ENCODE measurements at regions not wholly inside any gene's neighbourhood (a gene's known extent, or its start where the extent isn't known, plus 50 kb on each side); places are given as distances from the start of the nearest gene placed in this dataset.
A peak's percentile ranks its signal among the peaks of the same experiment; 100 is the strongest.

GRCh38 chr16:85294810-85295508 is 182.7 kb upstream of the CIBAR2 start:
- H3K36me3 ChIP-seq (ENCODE audit: control insufficient read depth, low read length): no peaks in the 10 kb centered on the region
- no peaks in the 10 kb centered on the region for H3K9me2 ChIP-seq (replicated peaks; ENCODE audit: control insufficient read depth, low read length)
- H3F3A ChIP-seq (ENCODE audit: control insufficient read depth, insufficient read depth): no peaks in the 10 kb centered on the region
- no peaks in the 10 kb centered on the region for H3K4me1 ChIP-seq (ENCODE audit: control insufficient read depth, low read length)
- H3K27me3 ChIP-seq (ENCODE audit: control insufficient read depth, low read length): no peaks in the 10 kb centered on the region; the same call in 1 of the 2 replicates
- no peak for TF ChIP-seq CTCF (IDR thresholded peaks at IDR 0.05; ENCODE audit: low read depth, low read length, poor library complexity, severe bottlenecking)
- no peak for TF ChIP-seq EZH2phosphoT487 (IDR thresholded peaks at IDR 0.05; ENCODE audit: borderline replicate concordance, low read length)
- no peaks in the 10 kb centered on the region for H3K9me3 ChIP-seq (ENCODE audit: control insufficient read depth, insufficient read depth, low read length)
- no peaks in the 10 kb centered on the region for H4K20me1 ChIP-seq (ENCODE audit: control insufficient read depth, insufficient read depth, low read depth, low read length)
- H3K27ac ChIP-seq (ENCODE audit: low read depth, low read length): no peak overlapping the region
- no peak overlapping the region for H3K4me2 ChIP-seq (ENCODE audit: low read length)
- H3K79me2 ChIP-seq (ENCODE audit: control insufficient read depth, low read length): no peaks in the 10 kb centered on the region
- no peak overlapping the region for H3K4me3 ChIP-seq (ENCODE audit: low read length)

DNA sequence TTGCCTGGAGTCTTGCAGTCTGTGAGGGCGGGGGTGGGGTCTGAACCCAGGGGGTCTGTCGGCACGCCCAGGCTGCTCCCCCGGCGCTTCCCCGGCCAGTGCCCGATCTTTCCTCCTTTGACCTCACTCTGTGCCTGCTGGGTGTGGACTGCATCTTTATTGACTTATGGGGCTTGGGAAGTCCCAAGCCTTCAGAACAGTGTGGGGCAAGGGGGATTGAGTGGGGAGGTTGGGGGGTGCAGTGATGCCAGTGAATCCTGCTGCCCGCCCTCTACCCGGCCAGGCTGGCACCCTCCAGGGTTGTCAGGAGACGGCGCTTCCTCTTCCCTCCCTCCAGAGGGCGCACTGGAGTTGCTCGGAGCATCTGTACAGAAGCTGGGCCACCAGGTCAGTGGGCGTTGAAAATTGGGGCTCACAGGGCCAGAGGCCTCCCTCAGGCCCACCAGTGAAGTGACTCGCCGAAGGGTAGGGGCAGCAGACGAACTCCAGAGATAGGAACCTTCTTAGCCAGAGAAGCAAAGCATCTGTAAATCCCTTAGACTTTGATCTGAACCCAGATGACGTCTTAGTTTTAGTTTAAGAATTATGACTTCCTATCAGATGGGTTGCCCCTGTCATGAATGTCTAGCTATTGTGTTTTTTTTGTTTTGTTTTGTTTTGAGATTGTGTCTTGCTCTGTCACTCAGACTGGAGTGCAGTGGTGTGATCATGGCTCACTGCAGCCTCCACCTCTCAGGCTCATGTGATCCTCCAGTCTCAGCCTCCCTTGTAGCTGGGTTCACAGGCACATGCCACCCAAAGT is 184.8 kb upstream of the CIBAR2 start:
- no peaks in the 10 kb centered on the region for H4K20me1 ChIP-seq (ENCODE audit: control insufficient read depth, insufficient read depth, low read depth, low read length)
- H3K27ac ChIP-seq (ENCODE audit: low read depth, low read length): no peak overlapping the region
- no peaks in the 10 kb centered on the region for H3K4me1 ChIP-seq (ENCODE audit: control insufficient read depth, low read length)
- no peaks in the 10 kb centered on the region for H3K9me2 ChIP-seq (replicated peaks; ENCODE audit: control insufficient read depth, low read length)
- no peaks in the 10 kb centered on the region for H3F3A ChIP-seq (ENCODE audit: control insufficient read depth, insufficient read depth)
- H3K79me2 ChIP-seq (ENCODE audit: control insufficient read depth, low read length): no peaks in the 10 kb centered on the region
- H3K4me3 ChIP-seq (ENCODE audit: low read length): no peak overlapping the region
- H3K36me3 ChIP-seq (ENCODE audit: control insufficient read depth, low read length): no peaks in the 10 kb centered on the region
- H3K9me3 ChIP-seq (ENCODE audit: control insufficient read depth, insufficient read depth, low read length): no peaks in the 10 kb centered on the region
- TF ChIP-seq CTCF (IDR thresholded peaks at IDR 0.05; ENCODE audit: low read depth, low read length, poor library complexity, severe bottlenecking): peak; percentile 89
- TF ChIP-seq EZH2phosphoT487 (IDR thresholded peaks at IDR 0.05; ENCODE audit: borderline replicate concordance, low read length): no peak
- peaks cover 2% of the 10 kb centered on the region; the same call in 1 of the 2 replicates for H3K27me3 ChIP-seq (ENCODE audit: control insufficient read depth, low read length)
- no peak overlapping the region for H3K4me2 ChIP-seq (ENCODE audit: low read length)

DNA sequence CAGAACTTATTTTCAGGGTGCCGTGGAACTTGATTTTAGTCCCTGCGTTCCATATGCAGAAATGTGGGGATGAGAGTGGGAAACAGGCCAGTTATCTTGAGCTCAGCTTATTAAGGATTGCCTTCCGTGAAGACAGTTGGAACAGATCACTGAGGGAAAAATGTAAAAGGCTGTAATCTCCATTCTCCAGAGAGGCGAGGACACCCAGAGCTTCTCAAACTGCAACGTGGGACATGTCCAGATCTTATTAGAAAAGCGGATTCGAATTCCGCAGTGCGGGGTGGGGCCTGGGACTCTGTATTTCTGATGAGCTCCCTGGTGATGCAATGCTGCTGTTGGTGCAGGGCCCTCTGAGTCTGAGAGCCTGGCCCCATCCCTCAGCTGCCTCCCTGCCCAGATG is 185.6 kb upstream of the CIBAR2 start:
- no peak overlapping the region for H3K27ac ChIP-seq (ENCODE audit: low read depth, low read length)
- no peak overlapping the region for H3K4me3 ChIP-seq (ENCODE audit: low read length)
- peaks cover 8% of the 10 kb centered on the region; the same call in 1 of the 2 replicates for H3K27me3 ChIP-seq (ENCODE audit: control insufficient read depth, low read length)
- no peak overlapping the region for H3K4me2 ChIP-seq (ENCODE audit: low read length)
- H3K9me3 ChIP-seq (ENCODE audit: control insufficient read depth, insufficient read depth, low read length): no peaks in the 10 kb centered on the region
- TF ChIP-seq CTCF (IDR thresholded peaks at IDR 0.05; ENCODE audit: low read depth, low read length, poor library complexity, severe bottlenecking): no peak
- TF ChIP-seq EZH2phosphoT487 (IDR thresholded peaks at IDR 0.05; ENCODE audit: borderline replicate concordance, low read length): no peak
- peaks cover under 1% of the 10 kb centered on the region for H3K4me1 ChIP-seq (ENCODE audit: control insufficient read depth, low read length)
- no peaks in the 10 kb centered on the region for H3K36me3 ChIP-seq (ENCODE audit: control insufficient read depth, low read length)
- H3K79me2 ChIP-seq (ENCODE audit: control insufficient read depth, low read length): no peaks in the 10 kb centered on the region
- no peaks in the 10 kb centered on the region for H4K20me1 ChIP-seq (ENCODE audit: control insufficient read depth, insufficient read depth, low read depth, low read length)
- no peaks in the 10 kb centered on the region for H3F3A ChIP-seq (ENCODE audit: control insufficient read depth, insufficient read depth)
- no peaks in the 10 kb centered on the region for H3K9me2 ChIP-seq (replicated peaks; ENCODE audit: control insufficient read depth, low read length)
